ENCODE measurements at regions not wholly inside any gene's neighbourhood (a gene's known extent, or its start where the extent isn't known, plus 50 kb on each side); places are given as distances from the start of the nearest gene placed in this dataset.

DNA sequence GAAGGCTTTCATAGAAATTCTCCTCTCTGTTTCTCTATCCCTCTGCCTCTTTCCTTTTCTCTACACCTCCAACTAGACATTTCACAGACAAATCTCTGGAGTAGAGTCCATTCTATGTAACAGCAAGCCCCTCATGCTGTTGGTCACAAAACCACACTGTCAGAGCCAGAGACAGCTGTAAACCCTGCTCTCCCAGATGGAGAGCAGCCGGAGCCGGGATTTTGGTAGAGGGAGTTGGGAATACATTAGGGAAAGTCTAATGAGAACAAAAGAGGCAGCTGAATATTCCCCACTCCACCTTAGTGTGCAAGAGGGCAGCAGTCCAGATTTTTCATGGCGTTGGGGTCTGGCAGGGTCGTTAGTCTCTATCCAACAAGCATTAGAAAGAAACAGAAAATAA is 68.3 kb upstream of the EDN1 start:
- no peak for DNase-seq (ENCODE audit: low spot score)

DNA sequence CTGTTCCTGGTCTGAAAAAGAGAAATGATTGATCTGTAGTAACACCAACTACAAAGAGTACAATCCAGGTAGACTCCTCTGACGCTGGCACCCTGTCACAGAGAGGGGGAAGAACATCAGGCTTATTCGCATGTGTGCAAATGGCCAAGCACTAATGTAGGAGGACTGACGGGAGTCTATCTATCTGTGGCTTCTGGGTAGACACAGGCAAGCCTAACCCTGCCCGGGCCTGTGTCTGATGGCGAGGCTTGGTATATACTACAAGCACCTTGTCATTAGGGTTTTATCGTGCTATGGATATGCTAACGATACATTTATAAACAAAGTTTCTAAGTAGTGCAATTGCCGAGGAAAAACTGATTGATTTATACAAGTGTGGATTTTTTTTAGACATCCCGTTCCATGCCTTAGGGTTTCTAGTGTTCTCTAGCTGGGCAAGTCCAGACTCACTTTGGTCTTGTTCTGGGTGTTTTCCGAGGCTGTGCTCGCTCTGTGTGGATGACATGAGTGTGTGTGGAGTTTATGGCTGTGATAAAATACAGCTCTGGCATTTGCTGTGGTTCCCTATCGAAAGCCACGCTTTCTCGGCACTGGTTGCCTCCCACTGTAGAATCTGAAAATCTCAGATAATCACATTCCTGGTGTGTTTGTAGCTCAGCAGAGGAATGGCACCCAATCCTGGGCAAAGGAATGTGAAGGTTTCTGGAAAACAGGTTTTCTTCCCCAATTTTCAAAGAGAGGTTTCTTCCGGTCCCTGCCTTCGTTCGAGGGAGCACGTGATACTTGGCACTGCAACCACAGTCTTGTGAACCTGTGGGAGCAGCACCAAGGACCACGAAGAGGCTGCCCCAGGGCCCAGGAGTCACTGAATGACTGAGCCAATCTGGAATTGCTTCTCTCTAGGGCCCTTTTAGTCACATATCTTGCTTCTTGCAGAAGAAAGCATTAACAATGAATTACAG is 67.5 kb upstream of the EDN1 start:
- DNase-seq (ENCODE audit: low spot score) = no peak

DNA sequence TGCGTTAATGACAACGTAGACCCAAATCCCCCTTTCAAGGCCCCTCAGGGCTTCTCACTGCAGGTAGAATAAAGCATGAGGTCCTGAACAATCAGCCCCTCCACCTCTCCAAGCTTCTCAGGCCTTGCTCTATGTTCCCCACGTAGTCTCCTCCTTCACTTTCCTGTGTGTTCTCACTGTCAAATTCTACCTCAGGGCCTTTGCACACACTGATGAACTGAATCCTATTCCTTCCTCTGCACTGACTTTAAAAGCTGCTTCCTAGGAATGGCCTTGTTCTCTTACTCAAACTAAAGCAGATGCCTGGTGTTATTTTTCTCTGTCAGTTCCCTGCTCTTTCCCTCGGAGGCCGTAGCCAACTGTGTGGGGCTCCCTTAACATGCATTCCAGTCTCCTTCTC is 66.8 kb upstream of the EDN1 start:
- DNase-seq (ENCODE audit: low spot score) = no peak

DNA sequence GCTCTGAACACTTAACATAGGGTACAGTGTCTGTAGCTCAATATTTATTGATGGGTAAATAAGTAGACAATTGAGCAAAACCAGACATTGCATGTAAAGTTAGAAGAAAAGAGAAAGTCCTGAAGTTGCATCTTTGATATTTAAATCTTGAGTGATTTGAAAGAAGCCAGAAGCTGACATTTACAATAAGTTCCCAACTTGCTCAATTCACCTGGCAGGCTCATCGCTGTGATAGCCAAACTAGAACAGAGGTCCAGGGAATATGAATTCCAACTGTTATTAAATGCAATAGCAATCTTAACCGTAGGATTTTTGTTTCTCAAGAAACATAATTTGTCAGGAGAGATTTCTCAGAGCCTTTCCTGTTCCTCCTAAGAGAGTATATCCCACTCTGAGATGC is 65.9 kb upstream of the EDN1 start:
- DNase-seq (ENCODE audit: low spot score) = no peak

DNA sequence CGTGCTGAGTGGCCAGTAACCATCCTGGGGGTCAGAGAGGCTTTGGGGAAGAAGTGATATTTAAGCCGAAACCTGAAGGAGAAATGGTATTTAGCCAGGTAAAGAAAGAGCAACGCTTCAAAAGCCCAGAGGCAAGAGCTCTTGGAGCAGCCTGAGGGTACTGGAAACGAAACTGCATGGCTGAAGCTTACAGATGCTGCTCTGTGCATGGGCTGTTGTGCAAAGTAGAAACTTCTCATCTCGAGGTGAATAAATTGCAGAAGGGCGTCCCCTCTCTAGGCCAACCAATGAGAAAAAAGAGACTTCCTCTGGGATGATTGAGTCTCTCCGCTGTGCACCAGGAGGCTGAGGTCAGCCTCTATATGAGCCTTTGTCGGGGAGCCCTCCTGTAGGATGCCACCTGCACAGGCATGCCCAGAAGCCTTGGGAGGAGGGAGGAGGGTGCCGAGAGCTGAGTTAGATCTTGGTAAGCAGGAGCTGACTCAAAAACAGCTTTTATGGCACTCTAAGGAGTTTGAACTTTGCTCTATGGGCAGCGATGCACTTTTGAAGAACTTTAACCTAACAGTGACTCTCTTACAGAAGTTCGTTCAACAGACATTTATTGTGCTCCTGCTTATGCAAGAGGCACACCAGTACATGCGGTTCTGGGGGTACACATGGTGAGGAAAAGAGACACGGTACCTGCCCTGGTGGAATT is 61.6 kb upstream of the EDN1 start:
- no peak for DNase-seq (ENCODE audit: low spot score)

DNA sequence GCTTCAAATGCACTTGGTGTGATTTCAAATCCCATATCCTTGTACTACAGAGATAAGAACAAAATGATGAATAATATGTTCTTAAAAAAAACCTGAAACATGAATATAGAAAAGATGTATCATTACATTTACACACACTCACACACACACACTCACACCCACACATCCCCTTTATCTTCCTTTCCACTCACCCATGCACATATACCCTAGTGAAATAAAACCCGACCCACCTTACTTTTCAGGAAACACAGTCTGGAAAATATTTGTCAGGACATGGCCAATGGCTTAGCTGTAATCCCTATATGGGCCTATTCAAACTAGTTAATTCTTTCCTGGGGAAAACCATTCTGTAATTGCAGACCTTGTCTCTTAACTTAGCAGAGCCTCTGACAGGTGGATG is 60.8 kb upstream of the EDN1 start:
- no peak for DNase-seq (ENCODE audit: low spot score)

DNA sequence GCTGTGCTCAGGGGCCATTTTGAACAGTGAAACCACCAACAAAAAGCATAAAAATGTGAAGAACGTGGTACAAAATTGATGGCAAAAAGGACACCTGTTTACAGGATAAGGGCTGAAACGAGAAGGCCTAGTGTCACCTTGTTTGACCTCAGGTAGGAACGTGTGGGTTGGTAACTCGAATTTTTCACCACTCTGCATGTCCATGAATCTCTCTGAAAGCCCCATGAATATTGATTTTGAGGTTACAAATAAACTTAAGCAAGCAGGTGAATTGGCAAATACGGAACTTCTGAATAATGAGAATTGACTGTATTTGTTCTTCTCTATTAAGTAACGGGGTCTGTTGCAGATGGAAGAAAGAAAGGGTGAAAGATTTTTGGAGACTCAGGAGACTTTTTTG is 59.6 kb upstream of the EDN1 start:
- no peak for DNase-seq (ENCODE audit: low spot score)

DNA sequence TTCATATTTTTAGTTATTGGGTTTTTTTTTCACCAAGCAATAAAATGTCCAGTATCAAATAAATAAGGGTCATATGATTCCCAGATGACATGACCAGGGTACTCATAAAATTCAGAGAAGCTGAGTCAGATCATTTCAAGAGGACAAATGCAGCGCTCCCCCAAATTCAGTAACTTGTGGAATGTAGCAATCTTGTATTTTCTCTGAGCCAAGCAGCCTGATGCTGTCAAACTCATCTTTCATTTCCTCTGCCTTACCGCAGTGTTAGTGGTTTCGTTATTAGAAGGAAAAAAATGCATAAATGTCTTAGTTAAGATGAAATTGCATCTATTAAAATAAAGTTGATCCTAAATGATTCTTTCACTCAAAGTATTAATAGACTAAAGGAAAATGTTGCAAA is 57.8 kb upstream of the EDN1 start:
- DNase-seq (ENCODE audit: low spot score) = no peak

DNA sequence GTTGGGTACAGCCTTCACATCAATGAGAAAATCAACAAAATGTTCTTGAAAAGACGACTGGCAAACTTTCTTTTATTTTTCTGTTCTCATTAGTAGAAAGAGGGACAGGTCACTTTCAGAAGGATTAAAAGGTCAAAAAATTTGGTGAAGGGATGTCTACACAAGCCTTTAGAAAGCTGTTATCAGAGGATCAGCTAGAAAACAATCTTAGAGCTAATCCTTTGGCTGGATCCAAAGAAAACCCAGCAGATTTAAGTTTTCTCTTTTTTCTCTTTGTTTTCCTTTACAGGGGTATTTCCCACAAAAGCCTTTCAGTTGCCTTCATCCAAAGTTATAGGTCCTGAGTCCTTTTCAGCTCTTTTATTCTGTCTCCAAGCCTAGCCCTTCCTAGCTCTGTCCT is 57.3 kb upstream of the EDN1 start:
- no peak for DNase-seq (ENCODE audit: low spot score)

DNA sequence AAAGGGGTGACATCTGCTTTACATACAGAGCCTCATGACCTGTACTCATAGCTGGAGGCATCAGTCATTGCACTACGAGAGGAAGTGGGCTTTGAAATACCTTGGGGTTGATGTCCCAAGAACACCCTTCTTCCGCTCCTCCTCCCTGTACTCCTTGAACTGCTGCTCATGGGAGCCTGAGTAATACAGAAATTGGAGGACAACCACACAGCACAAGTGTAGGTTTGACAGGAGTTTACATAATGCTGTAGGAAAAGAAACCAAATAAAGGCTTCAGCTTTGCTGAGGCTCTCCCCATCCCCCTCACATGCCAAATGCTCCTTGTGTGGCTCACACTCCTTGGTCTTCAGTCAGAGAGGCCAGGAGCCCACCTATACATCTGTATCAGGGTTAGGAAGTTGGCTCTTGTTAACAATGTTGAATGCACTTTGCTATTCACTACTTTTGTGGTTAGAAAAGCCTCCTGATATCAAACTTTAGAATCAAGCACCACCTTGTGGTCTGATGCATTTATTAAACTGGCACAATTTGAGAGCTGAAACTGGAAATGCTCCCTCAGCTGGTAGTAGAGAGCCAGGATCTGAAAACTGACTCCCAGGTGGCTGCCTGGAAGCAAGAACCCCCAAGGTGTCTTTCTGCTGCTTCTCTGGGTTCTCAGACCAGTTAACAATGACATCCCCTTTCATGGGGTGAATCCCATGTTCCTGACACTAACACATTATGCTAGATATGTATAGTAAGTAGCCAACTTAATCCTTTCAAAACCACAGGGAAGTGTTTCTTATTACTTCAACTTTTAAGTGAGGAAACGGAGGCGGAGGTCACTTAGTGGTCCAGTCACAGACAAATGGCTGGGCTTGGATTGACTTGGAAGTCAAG is 56.2 kb upstream of the EDN1 start:
- DNase-seq (ENCODE audit: low spot score) = peak; percentile 56

DNA sequence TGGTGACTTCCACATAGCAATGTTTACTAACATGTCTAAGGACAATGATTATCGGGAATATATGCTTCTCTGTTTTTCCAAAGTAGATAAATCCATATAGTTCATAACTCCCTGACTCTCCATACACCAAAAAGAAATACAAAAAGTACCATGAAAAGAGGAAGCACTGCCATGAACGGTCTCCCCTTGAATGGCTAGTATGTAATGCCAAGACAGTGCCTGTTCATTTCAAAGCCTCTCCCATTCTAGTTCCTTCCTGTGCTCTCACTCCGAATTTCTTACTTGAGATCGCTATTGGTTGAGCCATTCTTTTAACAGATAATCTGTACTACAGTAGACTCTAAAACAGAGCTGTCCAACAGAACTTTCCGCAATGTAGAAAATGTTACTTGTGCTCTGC is 54.8 kb upstream of the EDN1 start:
- DNase-seq (ENCODE audit: low spot score) = no peak

DNA sequence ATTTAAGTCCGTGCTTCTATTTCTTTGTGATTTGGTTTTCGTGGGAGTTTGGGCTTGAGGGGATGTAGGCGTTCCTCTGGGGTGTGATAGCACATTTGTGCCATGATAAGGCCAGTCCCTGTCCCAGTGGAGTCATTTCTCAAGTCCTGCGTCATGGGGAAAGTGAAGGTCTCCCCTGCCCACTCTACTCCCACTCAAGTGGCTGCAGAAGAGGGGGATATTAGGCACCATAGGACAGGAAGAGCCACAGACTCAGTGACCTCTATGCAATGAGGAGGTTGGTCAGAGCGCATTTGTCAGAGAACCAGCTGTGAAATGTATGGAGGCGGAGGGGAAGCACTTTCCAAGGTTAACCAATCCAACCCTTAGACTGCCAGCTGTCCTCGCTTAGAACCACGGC is 51.9 kb upstream of the EDN1 start:
- no peak for DNase-seq (ENCODE audit: low spot score)
